ENCODE measurements at regions not wholly inside any gene's neighbourhood (a gene's known extent, or its start where the extent isn't known, plus 50 kb on each side); places are given as distances from the start of the nearest gene placed in this dataset.

GRCh38 chr6:155894262-155894661, 438.6 kb upstream of the NOX3 start:
- TF ChIP-seq POLR2A (IDR thresholded peaks at IDR 0.05) (no peak), CTCF (IDR thresholded peaks at IDR 0.05) (no peak)
